ENCODE measurements at regions not wholly inside any gene's neighbourhood (a gene's known extent, or its start where the extent isn't known, plus 50 kb on each side); places are given as distances from the start of the nearest gene placed in this dataset.

DNA sequence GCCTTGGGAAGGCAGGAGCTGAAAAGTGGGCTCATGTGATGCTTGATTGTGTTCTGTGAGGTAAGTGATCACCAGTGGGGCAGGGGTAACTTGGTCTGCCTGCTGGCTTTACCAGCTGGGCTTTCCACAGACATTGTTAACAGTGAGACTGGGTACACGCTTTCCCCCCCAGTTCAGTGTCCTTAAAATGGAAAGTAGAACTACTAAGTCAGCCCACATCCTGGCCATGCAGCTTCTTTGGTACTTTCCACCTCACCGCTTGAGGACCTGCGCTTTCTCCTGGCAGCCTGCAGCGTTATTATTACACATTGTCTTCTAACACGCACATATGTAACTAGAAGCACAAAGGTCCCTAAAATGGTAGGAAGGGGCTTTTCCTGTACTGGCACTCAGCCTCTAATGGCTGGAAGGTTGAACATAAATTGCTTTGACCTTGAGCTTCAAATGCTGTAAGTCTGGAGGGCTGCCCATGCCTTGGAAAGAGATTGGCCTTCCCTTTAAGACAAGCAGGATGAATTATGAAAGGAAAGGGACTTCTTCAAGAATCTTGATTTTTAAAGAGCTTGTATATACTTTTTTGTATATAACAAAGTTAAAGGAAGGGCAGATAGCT, 216.1 kb upstream of the ROPN1 start:
- no peak overlapping the region for H3K27ac Mint-ChIP-seq
- H3K27me3 Mint-ChIP-seq, result no peaks in the 10 kb centered on the region
- no peak overlapping the region for H3K4me3 Mint-ChIP-seq
- no peaks in the 10 kb centered on the region for H3K4me1 Mint-ChIP-seq
- CTCF ChIA-PET, result no interaction called here
- no peak for DNase-seq
- no peaks in the 10 kb centered on the region for H3K36me3 Mint-ChIP-seq
- no peaks in the 10 kb centered on the region for H3K9me3 Mint-ChIP-seq

DNA sequence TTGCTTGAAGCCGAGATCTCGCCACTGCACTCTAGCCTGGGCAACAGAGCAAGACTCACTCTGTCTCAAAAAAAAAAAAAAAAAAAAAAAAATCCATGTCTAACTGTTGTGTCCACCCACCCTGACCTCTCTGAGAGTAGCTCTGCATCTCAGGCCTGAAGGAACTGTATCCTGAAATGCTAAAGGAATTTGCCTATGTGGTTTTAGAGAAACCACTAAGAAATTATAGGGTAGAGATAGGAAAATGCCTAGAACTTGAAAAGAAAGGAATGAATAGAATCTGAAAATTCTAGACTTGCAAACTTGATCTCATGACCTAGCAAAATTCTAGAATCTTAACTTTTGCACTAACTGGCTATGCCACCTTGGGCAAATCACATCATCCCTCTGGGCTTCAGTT, 217.5 kb upstream of the ROPN1 start:
- Mint-ChIP-seq H3K4me3 (no peak overlapping the region), H3K27ac (no peak overlapping the region), H3K4me1 (no peaks in the 10 kb centered on the region), H3K36me3 (no peaks in the 10 kb centered on the region), H3K9me3 (no peaks in the 10 kb centered on the region), H3K27me3 (peaks cover under 1% of the 10 kb centered on the region)
- no peak for DNase-seq
- CTCF ChIA-PET, result no interaction called here

DNA sequence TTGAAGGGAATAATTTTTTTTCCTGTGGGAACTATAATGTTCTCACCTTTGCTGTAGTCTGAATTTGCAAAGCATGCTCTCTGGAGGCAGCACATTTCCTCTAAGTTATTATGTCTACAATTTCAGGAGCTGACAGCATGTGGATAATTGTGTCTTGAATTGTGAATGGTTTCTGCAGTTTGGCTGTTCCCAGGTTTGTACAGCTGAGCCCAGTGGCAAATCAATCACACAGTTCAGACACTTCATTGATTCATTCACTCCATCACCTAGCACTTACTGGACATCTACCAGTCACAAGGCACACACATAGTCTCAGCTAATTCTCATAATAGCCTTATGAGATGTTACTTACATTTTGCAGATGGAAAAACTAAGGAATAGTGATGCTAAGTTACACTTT, 219.0 kb upstream of the ROPN1 start:
- Mint-ChIP-seq H3K27me3 (peaks cover 5% of the 10 kb centered on the region), H3K4me1 (no peaks in the 10 kb centered on the region), H3K9me3 (no peaks in the 10 kb centered on the region), H3K27ac (no peak overlapping the region), H3K36me3 (no peaks in the 10 kb centered on the region), H3K4me3 (no peak overlapping the region)
- CTCF ChIA-PET, result no interaction called here
- DNase-seq, result no peak

DNA sequence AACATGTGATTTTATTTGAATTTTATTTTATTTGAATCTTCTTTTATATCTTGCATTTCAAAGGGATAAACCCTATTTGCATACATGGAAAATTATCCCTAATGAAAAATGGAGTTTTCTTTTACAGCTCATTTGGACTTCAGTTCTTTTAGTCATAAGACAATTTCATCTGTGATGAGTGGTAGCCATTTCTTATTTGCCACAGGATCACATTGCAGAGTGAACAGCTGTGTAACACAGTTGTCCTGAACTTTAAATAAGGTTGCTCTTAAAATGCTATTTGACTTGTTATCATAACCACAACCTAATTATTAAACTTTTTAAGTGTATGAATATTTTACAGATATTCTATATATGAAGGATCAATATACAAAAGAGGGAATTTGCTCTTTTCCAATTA, 221.7 kb upstream of the ROPN1 start:
- peaks cover 5% of the 10 kb centered on the region for H3K27me3 Mint-ChIP-seq
- no peak for DNase-seq
- no peak overlapping the region for H3K4me3 Mint-ChIP-seq
- no peak overlapping the region for H3K27ac Mint-ChIP-seq
- no peaks in the 10 kb centered on the region for H3K4me1 Mint-ChIP-seq
- no peaks in the 10 kb centered on the region for H3K9me3 Mint-ChIP-seq
- CTCF ChIA-PET, result no interaction called here
- H3K36me3 Mint-ChIP-seq, result no peaks in the 10 kb centered on the region

DNA sequence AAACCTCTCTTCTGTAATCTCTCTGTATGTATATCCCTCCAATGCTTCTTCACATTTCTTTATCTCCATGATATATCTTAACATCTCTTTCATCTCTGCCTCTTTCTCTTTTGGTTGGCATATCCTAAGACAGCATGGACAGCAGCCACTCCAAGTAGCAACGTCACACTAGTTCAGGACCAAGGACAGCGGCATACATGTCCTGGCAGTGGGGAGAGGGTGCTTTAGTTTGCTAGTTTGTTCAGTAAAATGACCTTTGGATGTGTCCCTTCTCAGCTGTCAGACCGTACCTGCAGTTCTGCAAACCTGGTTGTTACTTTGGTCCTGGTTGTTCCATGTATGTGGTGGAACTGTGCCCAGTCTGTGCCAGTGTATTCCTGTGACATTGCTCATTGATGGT, 225.6 kb upstream of the ROPN1 start:
- Mint-ChIP-seq H3K9me3 (no peaks in the 10 kb centered on the region), H3K27ac (no peak overlapping the region), H3K36me3 (no peaks in the 10 kb centered on the region), H3K4me3 (no peak overlapping the region), H3K4me1 (no peaks in the 10 kb centered on the region), H3K27me3 (peaks cover 5% of the 10 kb centered on the region)
- CTCF ChIA-PET, result no interaction called here
- peak; percentile 73 for DNase-seq

DNA sequence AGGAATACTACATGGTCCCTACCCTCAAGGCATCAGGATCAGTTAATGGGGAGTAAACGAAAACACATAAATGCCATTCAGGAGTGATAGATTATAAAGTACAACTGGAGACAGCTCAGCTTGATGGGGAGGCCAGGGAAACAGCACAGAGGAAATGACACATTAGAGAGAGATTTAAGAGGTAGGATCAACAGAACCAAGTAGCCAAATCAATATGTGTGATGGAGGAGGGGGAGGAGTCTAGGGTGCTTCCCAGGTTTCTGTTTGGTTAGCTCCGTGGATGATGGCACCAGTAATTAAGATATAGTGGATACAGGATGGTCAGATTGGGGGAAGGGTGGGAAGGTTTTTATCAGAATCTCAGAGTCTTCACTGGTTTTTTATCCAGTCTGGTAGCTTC, 229.5 kb upstream of the ROPN1 start:
- H3K27ac Mint-ChIP-seq, result no peak overlapping the region
- H3K4me1 Mint-ChIP-seq, result no peaks in the 10 kb centered on the region
- H3K36me3 Mint-ChIP-seq, result no peaks in the 10 kb centered on the region
- H3K27me3 Mint-ChIP-seq, result no peaks in the 10 kb centered on the region
- no peak for DNase-seq
- CTCF ChIA-PET, result no interaction called here
- no peak overlapping the region for H3K4me3 Mint-ChIP-seq
- H3K9me3 Mint-ChIP-seq, result no peaks in the 10 kb centered on the region

DNA sequence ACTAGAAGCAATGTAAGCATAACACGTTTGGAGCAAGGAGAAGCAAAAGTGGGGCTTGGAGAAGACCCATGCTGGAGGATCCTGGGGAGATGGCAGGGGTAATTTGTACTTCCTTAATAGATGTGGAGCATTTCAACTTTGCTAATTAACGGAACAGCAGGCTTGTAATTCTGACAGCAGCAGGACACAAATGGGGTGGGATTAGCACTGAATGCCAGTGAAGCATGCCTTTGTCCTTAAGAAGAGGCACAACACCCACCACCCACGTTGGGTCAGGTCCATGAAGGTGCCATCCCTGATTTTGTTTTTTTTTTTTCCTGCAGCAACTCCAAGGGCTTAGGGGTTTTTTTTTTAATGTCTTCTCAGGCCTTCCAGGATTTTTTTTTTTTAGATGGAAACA, 231.9 kb upstream of the ROPN1 start:
- CTCF ChIA-PET, result no interaction called here
- no peaks in the 10 kb centered on the region for H3K27me3 Mint-ChIP-seq
- no peak for DNase-seq
- H3K4me3 Mint-ChIP-seq, result no peak overlapping the region
- no peaks in the 10 kb centered on the region for H3K4me1 Mint-ChIP-seq
- no peaks in the 10 kb centered on the region for H3K36me3 Mint-ChIP-seq
- no peak overlapping the region for H3K27ac Mint-ChIP-seq
- H3K9me3 Mint-ChIP-seq, result no peaks in the 10 kb centered on the region

DNA sequence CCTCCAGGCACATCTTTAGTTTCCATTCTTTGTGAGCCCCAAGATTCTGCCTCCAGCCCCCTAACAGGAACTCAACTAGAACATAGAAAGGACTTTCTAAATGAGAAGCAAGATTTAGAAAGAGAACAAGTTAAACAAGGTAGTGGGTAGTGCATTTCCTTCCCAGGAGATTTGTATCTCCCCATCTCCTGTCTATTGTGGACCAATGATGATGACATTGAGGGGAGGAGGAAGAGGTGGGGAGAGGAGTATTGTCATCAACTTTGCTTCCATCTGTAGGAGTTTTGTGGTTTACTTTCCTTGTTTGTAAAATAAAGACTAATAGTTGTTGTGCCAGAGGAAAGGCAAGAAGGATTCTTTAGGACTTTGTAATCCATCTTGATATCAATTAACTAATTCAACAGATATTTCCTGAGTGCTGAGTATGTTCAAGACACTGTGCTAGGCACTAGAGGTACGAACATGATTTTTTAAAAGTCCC, 235.3 kb upstream of the ROPN1 start:
- H3K4me1 Mint-ChIP-seq, result no peaks in the 10 kb centered on the region
- H3K27me3 Mint-ChIP-seq, result peaks cover 4% of the 10 kb centered on the region
- H3K36me3 Mint-ChIP-seq, result no peaks in the 10 kb centered on the region
- H3K9me3 Mint-ChIP-seq, result no peaks in the 10 kb centered on the region
- H3K4me3 Mint-ChIP-seq, result no peak overlapping the region
- H3K27ac Mint-ChIP-seq, result no peak overlapping the region
- DNase-seq, result no peak
- CTCF ChIA-PET, result no interaction called here

DNA sequence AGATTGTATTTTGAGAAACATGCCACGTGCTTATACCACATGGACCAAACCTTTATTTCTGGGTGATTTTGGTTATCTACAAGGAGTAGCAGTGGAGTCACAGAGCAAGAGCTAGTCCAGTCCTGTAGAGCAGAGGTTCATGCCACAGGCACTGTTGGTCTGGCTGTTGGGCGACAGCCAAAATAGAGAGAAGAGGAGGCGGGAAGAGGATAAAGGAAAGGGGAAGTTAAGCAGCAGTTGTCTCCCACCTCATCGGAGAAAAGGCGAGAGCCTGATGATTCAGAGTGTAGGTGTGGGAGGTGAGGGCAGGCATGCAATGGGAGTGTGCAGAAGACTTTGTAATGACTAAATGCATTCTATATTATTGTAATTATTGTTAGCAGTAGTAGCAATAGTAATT, 237.5 kb upstream of the ROPN1 start:
- CTCF ChIA-PET, result no interaction called here
- peaks cover 4% of the 10 kb centered on the region for H3K27me3 Mint-ChIP-seq
- no peak overlapping the region for H3K27ac Mint-ChIP-seq
- no peaks in the 10 kb centered on the region for H3K36me3 Mint-ChIP-seq
- no peaks in the 10 kb centered on the region for H3K9me3 Mint-ChIP-seq
- H3K4me1 Mint-ChIP-seq, result no peaks in the 10 kb centered on the region
- DNase-seq, result no peak
- no peak overlapping the region for H3K4me3 Mint-ChIP-seq

DNA sequence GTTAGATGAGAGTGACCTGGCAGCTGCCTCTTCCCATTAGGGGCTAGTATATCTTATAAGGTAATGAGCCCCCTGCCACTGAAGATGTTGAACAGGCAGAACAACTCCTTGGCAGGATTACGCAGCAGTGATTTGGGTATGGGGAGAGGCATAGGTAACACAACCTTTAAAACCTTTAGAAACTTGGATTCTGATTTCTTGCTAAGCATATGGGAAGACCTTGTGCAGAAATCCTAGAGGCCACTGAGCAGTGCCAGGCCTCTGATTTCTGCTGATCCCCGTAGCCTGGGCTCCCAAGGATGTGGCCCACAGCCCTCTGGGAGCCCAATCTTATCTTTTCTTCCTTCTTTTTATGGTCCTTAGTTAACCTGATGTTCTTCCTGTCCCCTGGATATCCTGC, 237.9 kb upstream of the ROPN1 start:
- DNase-seq, result no peak
- no peak overlapping the region for H3K4me3 Mint-ChIP-seq
- H3K27me3 Mint-ChIP-seq, result peaks cover 4% of the 10 kb centered on the region
- no peaks in the 10 kb centered on the region for H3K9me3 Mint-ChIP-seq
- no peaks in the 10 kb centered on the region for H3K4me1 Mint-ChIP-seq
- no peaks in the 10 kb centered on the region for H3K36me3 Mint-ChIP-seq
- no peak overlapping the region for H3K27ac Mint-ChIP-seq
- CTCF ChIA-PET, result no interaction called here

DNA sequence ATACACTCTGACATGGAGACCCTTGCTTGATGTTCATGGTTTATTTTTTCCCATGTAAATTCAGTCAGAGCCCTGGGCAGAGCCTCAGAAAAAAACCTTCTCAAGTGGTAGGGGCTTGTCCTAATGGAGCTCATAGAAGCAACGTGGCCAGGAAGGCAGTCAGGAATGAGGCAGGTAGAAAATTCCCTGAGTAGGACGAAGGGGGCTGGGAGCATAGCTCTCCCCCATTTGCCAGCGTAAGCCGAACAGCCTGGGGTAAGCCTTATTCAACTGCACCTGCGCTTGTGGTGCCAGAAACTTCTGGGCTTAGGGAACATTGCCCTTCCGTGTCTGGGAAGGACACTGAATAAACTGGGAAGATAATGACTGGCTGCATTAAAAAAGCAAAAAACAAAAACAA, 238.5 kb upstream of the ROPN1 start:
- peaks cover 4% of the 10 kb centered on the region for H3K27me3 Mint-ChIP-seq
- no peak for DNase-seq
- H3K4me3 Mint-ChIP-seq, result no peak overlapping the region
- CTCF ChIA-PET, result no interaction called here
- H3K4me1 Mint-ChIP-seq, result no peaks in the 10 kb centered on the region
- H3K36me3 Mint-ChIP-seq, result no peaks in the 10 kb centered on the region
- H3K27ac Mint-ChIP-seq, result no peak overlapping the region
- H3K9me3 Mint-ChIP-seq, result no peaks in the 10 kb centered on the region

DNA sequence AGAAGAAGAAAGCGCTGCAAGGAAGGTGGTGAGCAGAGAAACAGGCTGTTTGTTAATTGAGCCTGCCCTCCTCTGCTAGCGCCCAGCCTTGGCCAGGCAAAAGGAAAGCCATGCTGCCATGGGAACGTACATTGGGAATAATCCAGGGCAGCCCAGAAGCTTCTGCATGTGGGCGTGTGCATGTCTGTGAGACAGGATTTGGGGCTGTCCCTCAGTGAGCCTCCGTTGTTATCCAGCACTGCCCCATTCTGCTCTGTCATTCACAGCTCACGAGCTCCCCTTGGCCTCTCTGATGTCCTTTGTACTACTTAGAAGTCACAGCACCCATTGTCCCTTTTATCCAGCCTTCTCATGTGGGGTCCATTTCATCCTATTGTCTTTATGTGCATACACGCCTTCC, 239.1 kb upstream of the ROPN1 start:
- Mint-ChIP-seq H3K4me1 (no peaks in the 10 kb centered on the region), H3K36me3 (no peaks in the 10 kb centered on the region), H3K9me3 (no peaks in the 10 kb centered on the region), H3K4me3 (no peak overlapping the region), H3K27ac (no peak overlapping the region), H3K27me3 (peaks cover 4% of the 10 kb centered on the region)
- CTCF ChIA-PET, result no interaction called here
- DNase-seq, result no peak

DNA sequence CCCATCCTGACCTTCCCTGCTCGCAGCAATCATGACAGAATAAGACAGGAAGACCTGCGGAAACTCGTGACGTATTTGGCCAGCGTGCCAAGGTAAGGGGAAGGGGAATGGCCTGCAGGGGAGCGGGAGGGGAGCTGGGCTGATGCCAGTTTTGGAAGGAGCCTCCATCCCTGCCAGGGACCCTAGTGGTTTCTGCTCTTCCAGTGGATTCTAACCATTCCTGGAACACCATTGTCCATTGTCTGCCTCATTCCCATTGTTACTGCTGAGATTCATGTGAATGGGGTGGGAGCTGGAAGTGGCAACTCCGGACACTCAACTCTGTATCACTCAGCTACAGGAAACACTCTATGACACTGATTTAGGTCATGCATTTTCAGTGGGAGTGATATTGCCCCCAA, 242.9 kb upstream of the ROPN1 start:
- CTCF ChIA-PET, result no interaction called here
- DNase-seq, result no peak
- Mint-ChIP-seq H3K9me3 (no peaks in the 10 kb centered on the region), H3K36me3 (no peaks in the 10 kb centered on the region), H3K27me3 (no peaks in the 10 kb centered on the region), H3K4me1 (no peaks in the 10 kb centered on the region), H3K4me3 (no peak overlapping the region), H3K27ac (no peak overlapping the region)

DNA sequence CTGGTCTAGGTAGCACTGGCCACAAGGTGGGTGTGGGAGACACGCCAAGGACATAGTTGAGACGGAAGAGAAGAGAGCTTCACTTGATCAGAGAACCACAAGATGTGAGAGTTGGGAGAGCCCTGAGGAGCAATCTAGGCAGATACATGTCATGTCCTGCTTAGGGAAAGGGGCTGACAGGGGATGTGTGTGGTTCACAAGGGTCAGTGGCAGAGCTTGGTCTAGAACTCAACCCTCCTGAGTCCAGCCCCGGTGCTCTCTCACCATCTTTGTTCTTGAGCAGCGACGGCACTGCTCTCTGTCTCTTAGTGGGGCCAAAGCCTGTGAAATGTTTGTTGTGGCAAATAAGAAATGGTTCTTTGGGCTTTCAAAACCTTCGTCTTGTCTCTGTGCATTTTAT, 243.5 kb upstream of the ROPN1 start:
- H3K4me3 Mint-ChIP-seq, result no peak overlapping the region
- no peaks in the 10 kb centered on the region for H3K36me3 Mint-ChIP-seq
- H3K27me3 Mint-ChIP-seq, result no peaks in the 10 kb centered on the region
- CTCF ChIA-PET, result no interaction called here
- DNase-seq, result no peak
- no peak overlapping the region for H3K27ac Mint-ChIP-seq
- no peaks in the 10 kb centered on the region for H3K9me3 Mint-ChIP-seq
- H3K4me1 Mint-ChIP-seq, result no peaks in the 10 kb centered on the region

DNA sequence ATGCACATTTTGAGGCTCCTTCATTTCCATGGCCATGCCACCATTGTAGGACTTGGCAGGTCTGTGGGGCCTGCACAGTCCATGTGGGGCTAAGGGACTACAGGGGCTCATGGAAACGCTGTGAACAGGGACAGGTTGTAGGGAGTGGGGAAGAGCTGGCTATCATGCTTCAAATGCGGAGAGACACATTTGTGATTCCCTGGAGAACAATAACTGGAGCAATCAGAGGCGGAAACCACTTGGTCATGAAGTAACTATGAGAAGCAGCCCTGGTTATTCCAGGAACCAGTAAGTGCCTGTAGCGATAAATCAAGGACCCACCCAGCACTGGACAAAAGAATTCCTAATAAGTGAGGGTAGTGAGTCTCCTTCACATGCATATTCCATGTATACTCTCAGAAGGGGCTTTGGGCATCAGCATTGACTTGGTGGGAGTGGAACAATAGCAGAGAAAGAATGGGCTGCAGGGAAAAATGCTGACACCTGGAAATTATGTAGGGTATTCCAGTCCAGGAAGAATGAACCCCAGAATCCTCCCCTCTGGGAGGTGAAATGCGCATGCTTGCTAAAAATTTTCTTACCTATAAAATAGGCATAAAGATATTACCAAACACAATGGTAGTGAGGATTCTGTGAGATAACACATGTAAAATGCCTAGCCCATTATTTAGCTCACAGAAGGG, 251.4 kb upstream of the ROPN1 start:
- H3K27ac Mint-ChIP-seq, result no peak overlapping the region
- no peak for DNase-seq
- H3K27me3 Mint-ChIP-seq, result peaks cover 5% of the 10 kb centered on the region
- no peak overlapping the region for H3K4me3 Mint-ChIP-seq
- CTCF ChIA-PET, result no interaction called here
- H3K9me3 Mint-ChIP-seq, result no peaks in the 10 kb centered on the region
- H3K4me1 Mint-ChIP-seq, result no peaks in the 10 kb centered on the region
- H3K36me3 Mint-ChIP-seq, result no peaks in the 10 kb centered on the region

DNA sequence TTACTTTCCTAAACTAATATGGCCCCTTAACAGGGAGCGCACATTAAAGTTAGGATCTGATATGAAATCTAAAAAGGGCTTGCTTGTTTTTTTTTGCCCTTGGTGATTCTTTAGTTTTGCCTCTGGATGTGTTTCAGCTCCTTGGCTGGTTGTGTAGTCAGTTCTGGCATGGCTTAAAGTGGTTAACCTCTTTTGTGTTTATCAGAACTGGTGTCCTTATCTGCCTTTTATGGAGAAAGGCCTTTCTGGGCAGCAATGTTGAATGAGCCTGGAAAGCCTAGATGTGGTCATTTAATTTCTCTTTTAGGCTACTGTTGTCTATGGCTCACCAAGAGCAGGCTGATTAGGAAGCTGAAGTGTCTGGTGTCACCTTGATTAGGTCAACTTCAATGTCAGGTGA, 254.5 kb upstream of the ROPN1 start:
- Mint-ChIP-seq H3K27ac (no peak overlapping the region), H3K27me3 (peaks cover 29% of the 10 kb centered on the region), H3K9me3 (no peaks in the 10 kb centered on the region), H3K4me1 (no peaks in the 10 kb centered on the region), H3K4me3 (no peak overlapping the region), H3K36me3 (no peaks in the 10 kb centered on the region)
- DNase-seq, result no peak
- CTCF ChIA-PET, result no interaction called here
